NCI-H146 (cell line): ENCODE measurements at regions not wholly inside any gene's neighbourhood (a gene's known extent, or its start where the extent isn't known, plus 50 kb on each side); places are given as distances from the start of the nearest gene placed in this dataset.
A peak's percentile ranks its signal among the peaks of the same experiment; 100 is the strongest.

ENCODE experiments used
- DNase-seq: peaks from one replicate; lab custom pipeline; 2025; lab: John Stamatoyannopoulos, UW

DNA sequence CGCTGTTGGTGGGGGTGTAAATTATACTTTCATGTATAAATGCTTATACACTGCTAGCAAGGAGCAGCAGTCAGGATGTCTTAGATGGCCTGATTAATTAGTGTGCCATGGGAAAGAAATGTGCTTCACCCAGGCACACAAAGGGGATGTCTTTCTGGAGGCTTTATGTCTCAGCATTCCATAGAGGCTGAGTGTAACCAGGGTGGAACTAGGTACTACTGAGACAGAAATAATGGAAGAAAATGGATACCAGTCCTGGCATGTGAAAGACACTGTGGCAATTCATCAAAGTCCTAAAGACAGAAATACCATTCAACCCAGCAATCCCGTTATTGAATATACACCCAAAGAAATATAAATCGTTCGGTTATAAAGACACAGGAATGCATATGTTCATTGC lies 52.5 kb downstream of the PF4 start:
- DNase-seq = no peak

DNA sequence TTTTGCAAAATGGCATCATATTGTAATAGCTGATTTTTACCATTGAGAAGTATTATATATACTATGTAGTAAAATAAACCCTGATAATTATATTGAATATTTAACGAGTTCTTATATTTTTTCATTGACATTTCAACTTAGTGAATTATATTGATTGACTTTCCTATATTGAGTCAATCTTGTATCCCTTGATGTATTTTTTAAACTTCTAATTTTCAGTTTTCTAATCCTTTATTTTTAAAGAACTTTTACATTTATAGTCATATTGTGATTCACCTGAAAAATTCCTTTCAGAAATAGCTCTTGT lies 54.4 kb downstream of the CXCL1 start:
- no peak for DNase-seq

DNA sequence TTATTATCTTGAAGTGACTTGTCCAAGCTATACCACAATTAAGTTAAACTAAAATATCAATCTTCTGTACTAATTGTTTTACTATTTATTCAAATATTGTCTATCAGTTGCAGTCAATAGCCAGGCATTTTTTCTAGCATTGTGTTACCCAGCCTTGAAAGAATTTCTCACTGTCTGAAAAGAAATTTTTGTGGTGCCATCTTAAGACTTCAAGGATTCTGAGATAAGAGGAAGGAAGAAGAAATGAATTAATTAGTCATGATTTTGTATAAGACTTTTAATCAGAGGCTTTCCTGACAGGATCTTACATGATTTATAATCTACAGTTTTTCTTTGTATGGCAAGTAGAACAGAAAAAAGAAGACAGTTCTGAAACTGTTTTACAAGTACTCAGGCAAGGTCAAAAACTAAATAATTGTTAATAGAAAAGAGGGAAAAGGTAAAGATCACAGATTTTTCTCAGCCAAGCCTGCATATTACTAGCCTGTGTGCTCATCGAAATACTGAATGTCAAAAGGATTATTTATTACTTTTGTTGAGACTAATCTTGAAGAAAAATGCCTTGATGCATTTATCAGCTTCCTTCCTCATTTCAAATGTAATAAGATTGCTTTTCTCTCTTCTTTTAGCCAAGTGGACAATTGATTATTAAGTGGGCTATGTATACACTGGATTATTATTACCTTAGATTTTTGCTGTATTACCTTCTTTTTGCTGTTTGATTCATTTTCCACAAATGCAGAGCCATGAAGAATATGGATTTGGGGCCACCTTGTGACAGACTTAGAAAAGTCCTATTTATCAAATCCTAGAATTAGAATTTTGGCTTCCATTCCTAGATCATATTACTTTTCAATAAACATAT lies 53.8 kb downstream of the CXCL1 start:
- peak; percentile 14 for DNase-seq

DNA sequence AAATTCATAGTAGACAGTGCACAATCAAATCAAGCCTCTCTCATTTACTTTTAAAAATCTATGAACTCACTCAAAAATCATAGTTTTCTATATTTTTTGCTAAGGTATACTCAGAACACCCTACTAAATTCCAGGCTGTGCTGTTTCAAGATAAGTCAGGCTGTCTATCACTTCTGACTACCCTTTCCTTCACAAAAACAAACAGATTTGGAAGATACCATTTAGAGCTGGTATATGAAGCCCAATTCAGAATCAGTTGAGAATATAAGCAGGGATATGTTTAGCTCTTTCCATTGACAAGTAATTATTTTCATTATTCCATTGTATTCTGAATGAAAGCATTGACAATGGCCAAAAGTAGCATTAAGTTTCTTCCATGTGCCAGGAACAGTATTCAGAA lies 53.1 kb downstream of the CXCL1 start:
- DNase-seq = no peak
